Lower lobe of right lung (tissue), 2 donors: ENCODE measurements at regions not wholly inside any gene's neighbourhood (a gene's known extent, or its start where the extent isn't known, plus 50 kb on each side); places are given as distances from the start of the nearest gene placed in this dataset.

Experiments
- ATAC-seq, 2 donors: fragments of 200-7000 bp; cut with Tn5 transposase; one replicate each; pipeline ENCODE4 v1.9.1; 2020 to 2022; ENCODE audit warnings: mild to moderate bottlenecking in 2 of 2, moderate library complexity in 2 of 2
- DNase-seq: peaks from one replicate; pipeline ENCODE4 v3.0.0-alpha.2; 2020
- H3K27ac ChIP-seq: fragments of 200-600 bp; one replicate; pipeline ENCODE4 v1.8.0; 2022
- H3K27me3 ChIP-seq: fragments of 200-600 bp; one replicate; pipeline ENCODE4 v1.8.0; 2022; ENCODE audit warnings: low read depth
- H3K36me3 ChIP-seq: fragments of 200-600 bp; one replicate; pipeline ENCODE4 v1.8.0; 2022; ENCODE audit warnings: mild to moderate bottlenecking
- H3K4me1 ChIP-seq: fragments of 200-600 bp; one replicate; pipeline ENCODE4 v1.8.0; 2022
- H3K4me3 ChIP-seq: fragments of 200-600 bp; one replicate; pipeline ENCODE4 v1.8.0; 2022; ENCODE audit warnings: mild to moderate bottlenecking
- H3K9me3 ChIP-seq: fragments of 200-600 bp; one replicate; pipeline ENCODE4 v1.8.0; 2022
- CTCF ChIP-seq: fragments of 200-600 bp; IDR thresholded peaks from one replicate; pipeline ENCODE4 v1.8.0; 2022; ENCODE audit warnings: antibody characterized with exemption, mild to moderate bottlenecking
- intact Hi-C: fragments of 100-400 bp; cut with DNase I; formaldehyde crosslinking; loops from one replicate; pipeline ENCODE4 v1.11.0; 2022
- donor health status: DM: no; HTN: yes; CAD: no; lungs with severe emphysema.

- no peaks in the 10 kb centered on the region for H3K27me3 ChIP-seq
- H3K36me3 ChIP-seq = no peaks in the 10 kb centered on the region
- H3K4me3 ChIP-seq = no peak overlapping the region
- DNase-seq (no peak), ATAC-seq (no peak)
- H3K27ac ChIP-seq = no peak overlapping the region
- no peaks in the 10 kb centered on the region for H3K4me1 ChIP-seq
- TF ChIP-seq CTCF = no peak
- intact Hi-C loops = no loop called here
- no peaks in the 10 kb centered on the region for H3K9me3 ChIP-seq
Measured at GRCh38 chr22:48395201-48395600, 1432.5 kb downstream of the BRD1 start.

- Histone ChIP-seq H3K27me3 (no peaks in the 10 kb centered on the region), H3K4me1 (no peaks in the 10 kb centered on the region), H3K36me3 (no peaks in the 10 kb centered on the region), H3K27ac (no peak overlapping the region), H3K4me3 (no peak overlapping the region), H3K9me3 (no peaks in the 10 kb centered on the region)
- ATAC-seq = no peak
- no peak for TF ChIP-seq CTCF
- intact Hi-C loops = no loop called here
- DNase-seq = no peak
Measured at GRCh38 chr22:48394787-48395186, 1432.9 kb downstream of the BRD1 start.

GRCh38 chr22:48393885-48394284 is 1433.8 kb downstream of the BRD1 start:
- H3K27ac ChIP-seq = no peak overlapping the region
- intact Hi-C loops = no loop called here
- ATAC-seq (no peak), DNase-seq (no peak)
- H3K4me3 ChIP-seq = no peak overlapping the region
- no peaks in the 10 kb centered on the region for H3K9me3 ChIP-seq
- TF ChIP-seq CTCF = no peak
- no peaks in the 10 kb centered on the region for H3K36me3 ChIP-seq
- H3K27me3 ChIP-seq = no peaks in the 10 kb centered on the region
- no peaks in the 10 kb centered on the region for H3K4me1 ChIP-seq

GRCh38 chr22:48393041-48393370 is 1434.7 kb downstream of the BRD1 start:
- Histone ChIP-seq H3K4me1 (no peaks in the 10 kb centered on the region), H3K36me3 (no peaks in the 10 kb centered on the region), H3K9me3 (no peaks in the 10 kb centered on the region), H3K27me3 (no peaks in the 10 kb centered on the region), H3K27ac (no peak overlapping the region), H3K4me3 (no peak overlapping the region)
- no peak for TF ChIP-seq CTCF
- intact Hi-C loops = no loop called here
- ATAC-seq = no peak
- no peak for DNase-seq

- no peak for ATAC-seq
- intact Hi-C loops = no loop called here
- DNase-seq = no peak
Measured at GRCh38 chr22:48391820-48392219, 1435.9 kb downstream of the BRD1 start.

More at GRCh38 chr22:48391820-48392219, 1435.9 kb downstream of the BRD1 start:
- H3K27me3 ChIP-seq = no peaks in the 10 kb centered on the region
- no peaks in the 10 kb centered on the region for H3K4me1 ChIP-seq
- TF ChIP-seq CTCF = no peak
- H3K4me3 ChIP-seq = no peak overlapping the region
- H3K9me3 ChIP-seq = no peaks in the 10 kb centered on the region
- H3K27ac ChIP-seq = no peak overlapping the region
- H3K36me3 ChIP-seq = no peaks in the 10 kb centered on the region
